Upper lobe of left lung (tissue), 6 donors: ENCODE measurements at regions not wholly inside any gene's neighbourhood (a gene's known extent, or its start where the extent isn't known, plus 50 kb on each side); places are given as distances from the start of the nearest gene placed in this dataset.
A peak's percentile ranks its signal among the peaks of the same experiment; 100 is the strongest.

Source experiments
- ATAC-seq, 2 donors: fragments of 200-7000 bp; cut with Tn5 transposase; one replicate each; pipeline ENCODE4 v1.9.1; 2022; ENCODE audit warnings: mild to moderate bottlenecking in 2 of 2, moderate library complexity in 2 of 2; ENCODE audit not compliant: low FRiP score in 2 of 2
- DNase-seq, 2 donors: peaks; one replicate each; pipeline ENCODE4 v3.0.0-alpha.2; 2019 to 2020
- H3K27ac ChIP-seq, 4 donors: fragments of 200-600 bp; sonication (generic); one replicate each; pipeline ENCODE4 v1.5.1; 2016 to 2019
- H3K27me3 ChIP-seq, 4 donors: fragments of 200-600 bp; sonication (generic); one replicate each; pipeline ENCODE4 v1.5.1; 2017 to 2019
- H3K36me3 ChIP-seq, 4 donors: fragments of 200-600 bp; sonication (generic); one replicate each; pipeline ENCODE4 v1.5.1; 2016 to 2019
- H3K4me1 ChIP-seq, 4 donors: fragments of 200-600 bp; sonication (generic); one replicate each; pipeline ENCODE4 v1.5.1; 2018 to 2019
- H3K4me3 ChIP-seq, 4 donors: fragments of 200-600 bp; sonication (generic); one replicate each; pipeline ENCODE4 v1.5.1; 2017 to 2019; ENCODE audit warnings: mild to moderate bottlenecking in 2 of 4, moderate library complexity in 1 of 4
- H3K9me3 ChIP-seq, 4 donors: fragments of 200-600 bp; sonication (generic); one replicate each; pipeline ENCODE4 v1.5.1; 2018 to 2019
- EP300 ChIP-seq, 4 donors: sonication (generic); formaldehyde crosslinking; IDR thresholded peaks; one replicate each; pipeline ENCODE4 v1.5.1; 2017; ENCODE audit warnings: antibody characterized with exemption in 4 of 4, control low read depth in 2 of 4
- POLR2A ChIP-seq, 4 donors: fragments of 450-650 bp; IDR thresholded peaks; one replicate each; pipeline ENCODE4 v1.5.1; 2016 to 2017; ENCODE audit warnings: antibody characterized with exemption in 4 of 4, mild to moderate bottlenecking in 2 of 4
- POLR2AphosphoS5 ChIP-seq, 2 donors: sonication (generic); formaldehyde crosslinking; IDR thresholded peaks; one replicate each; pipeline ENCODE4 v1.5.1; 2017; ENCODE audit warnings: antibody characterized with exemption in 2 of 2
- WGBS, 2 donors: methylation state at CpG; one replicate each; pipeline ENCODE4 v1.1.5; 2017 to 2018; 5-methylcytosine and 5-hydroxymethylcytosine counted together
- TF ChIP-seq, protein P1 (sequence below), 6 experiments: fragments of 450-650 bp in 4 of 6; fragments of 200-600 bp in 2 of 6; sonication (generic) in 2 of 6; IDR thresholded peaks; one replicate each; pipeline ENCODE4 v1.5.1; 2016 to 2019; ENCODE audit warnings: antibody characterized with exemption in 6 of 6
- donor health status: DM: no; HTN: no; CAD: no; lungs with moderate emphysema.
- donor health status: DM: no; HTN: yes; CAD: no; lungs with severe emphysema.

DNA sequence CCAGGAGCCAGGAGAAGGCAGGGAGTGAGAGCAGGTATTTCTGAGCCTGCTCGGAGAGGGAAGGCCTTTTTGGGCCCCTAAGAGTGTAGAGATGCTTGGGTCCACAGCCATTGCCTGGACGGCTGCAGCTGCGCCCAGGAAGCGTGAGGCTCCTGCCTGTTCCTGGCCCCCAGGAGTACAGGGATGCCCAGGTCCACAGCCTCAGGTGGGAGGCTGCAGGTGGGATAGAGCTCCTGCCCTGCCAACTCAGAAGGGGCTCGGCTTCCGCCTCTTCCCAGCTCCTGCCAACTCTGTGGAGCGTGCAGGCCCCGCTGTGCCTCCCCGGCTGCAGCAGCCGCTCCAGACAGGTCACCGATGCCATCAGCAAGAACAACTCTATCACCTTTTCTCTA lies 351.0 kb upstream of the PCDH20 start:
- no peaks in the 10 kb centered on the region for H3K27me3 ChIP-seq
- H3K36me3 ChIP-seq: no peaks in the 10 kb centered on the region
- 87 to 90% methylated on average over 10 to 11 of the region's 11 CpGs for WGBS, 2 donors
- no peaks in the 10 kb centered on the region for H3K4me1 ChIP-seq
- H3K27ac ChIP-seq: no peak overlapping the region
- TF ChIP-seq POLR2AphosphoS5 (IDR thresholded peaks at IDR 0.05) (no peak), EP300 (IDR thresholded peaks at IDR 0.05) (no peak), POLR2A (IDR thresholded peaks at IDR 0.05) (no peak)
- H3K9me3 ChIP-seq: peaks cover 0 to 6% (median 0%) of the 10 kb centered on the region in 4 donors
- H3K4me3 ChIP-seq: no peak overlapping the region
- ATAC-seq (peak; percentile 16 to 40), DNase-seq (peak in 1 of 2 donors; percentile 45)

DNA sequence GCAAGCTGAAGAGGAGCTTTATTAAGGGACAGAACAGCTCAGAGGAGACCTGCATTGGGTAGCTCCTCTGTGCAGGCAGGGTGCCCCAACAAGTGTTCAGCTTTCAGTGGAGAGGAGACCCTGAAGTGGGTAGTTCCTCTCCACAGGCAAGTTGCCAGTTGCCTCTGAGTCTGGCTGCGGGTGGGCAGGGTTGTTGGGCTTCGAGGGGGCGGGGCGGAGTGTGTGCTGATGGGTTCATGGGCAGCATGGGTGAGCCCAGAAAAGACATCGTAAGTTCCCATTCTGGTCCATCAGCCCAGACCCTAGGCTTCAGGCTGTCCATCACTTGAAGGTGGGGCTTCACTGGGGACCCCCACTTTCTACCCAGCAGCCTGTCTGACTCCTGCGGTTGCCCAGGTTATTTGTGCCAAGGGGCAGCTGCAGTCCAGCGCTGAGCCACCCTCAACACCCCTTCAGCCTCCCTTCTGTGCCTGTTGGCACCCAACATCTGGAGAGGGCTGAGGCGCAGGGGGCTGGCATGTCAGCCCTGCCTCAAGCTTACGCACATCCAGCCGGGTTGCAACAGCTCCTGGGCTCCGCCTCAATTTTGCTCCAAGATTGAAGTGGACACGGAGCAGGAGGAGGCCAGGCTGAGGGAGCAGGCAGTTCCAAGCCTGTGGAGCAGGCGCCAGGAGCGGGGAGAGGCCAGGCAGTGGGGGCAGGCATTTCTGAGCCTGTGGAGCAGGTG lies 350.5 kb upstream of the PCDH20 start:
- Histone ChIP-seq H3K4me1 (no peaks in the 10 kb centered on the region), H3K4me3 (no peak overlapping the region), H3K27me3 (no peaks in the 10 kb centered on the region), H3K9me3 (peaks cover 0 to 6% (median 0%) of the 10 kb centered on the region in 4 donors), H3K27ac (no peak overlapping the region), H3K36me3 (no peaks in the 10 kb centered on the region)
- 84 to 89% methylated on average over 11 to 13 of the region's 14 CpGs for WGBS, 2 donors
- TF ChIP-seq, protein P1, sequence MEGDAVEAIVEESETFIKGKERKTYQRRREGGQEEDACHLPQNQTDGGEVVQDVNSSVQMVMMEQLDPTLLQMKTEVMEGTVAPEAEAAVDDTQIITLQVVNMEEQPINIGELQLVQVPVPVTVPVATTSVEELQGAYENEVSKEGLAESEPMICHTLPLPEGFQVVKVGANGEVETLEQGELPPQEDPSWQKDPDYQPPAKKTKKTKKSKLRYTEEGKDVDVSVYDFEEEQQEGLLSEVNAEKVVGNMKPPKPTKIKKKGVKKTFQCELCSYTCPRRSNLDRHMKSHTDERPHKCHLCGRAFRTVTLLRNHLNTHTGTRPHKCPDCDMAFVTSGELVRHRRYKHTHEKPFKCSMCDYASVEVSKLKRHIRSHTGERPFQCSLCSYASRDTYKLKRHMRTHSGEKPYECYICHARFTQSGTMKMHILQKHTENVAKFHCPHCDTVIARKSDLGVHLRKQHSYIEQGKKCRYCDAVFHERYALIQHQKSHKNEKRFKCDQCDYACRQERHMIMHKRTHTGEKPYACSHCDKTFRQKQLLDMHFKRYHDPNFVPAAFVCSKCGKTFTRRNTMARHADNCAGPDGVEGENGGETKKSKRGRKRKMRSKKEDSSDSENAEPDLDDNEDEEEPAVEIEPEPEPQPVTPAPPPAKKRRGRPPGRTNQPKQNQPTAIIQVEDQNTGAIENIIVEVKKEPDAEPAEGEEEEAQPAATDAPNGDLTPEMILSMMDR (IDR thresholded peaks at IDR 0.05): no peak
- TF ChIP-seq POLR2AphosphoS5 (IDR thresholded peaks at IDR 0.05) (no peak), EP300 (IDR thresholded peaks at IDR 0.05) (no peak), POLR2A (IDR thresholded peaks at IDR 0.05) (no peak)
- ATAC-seq (peak in 1 of 2 donors; percentile 34), DNase-seq (peak in 1 of 2 donors; percentile 30)

DNA sequence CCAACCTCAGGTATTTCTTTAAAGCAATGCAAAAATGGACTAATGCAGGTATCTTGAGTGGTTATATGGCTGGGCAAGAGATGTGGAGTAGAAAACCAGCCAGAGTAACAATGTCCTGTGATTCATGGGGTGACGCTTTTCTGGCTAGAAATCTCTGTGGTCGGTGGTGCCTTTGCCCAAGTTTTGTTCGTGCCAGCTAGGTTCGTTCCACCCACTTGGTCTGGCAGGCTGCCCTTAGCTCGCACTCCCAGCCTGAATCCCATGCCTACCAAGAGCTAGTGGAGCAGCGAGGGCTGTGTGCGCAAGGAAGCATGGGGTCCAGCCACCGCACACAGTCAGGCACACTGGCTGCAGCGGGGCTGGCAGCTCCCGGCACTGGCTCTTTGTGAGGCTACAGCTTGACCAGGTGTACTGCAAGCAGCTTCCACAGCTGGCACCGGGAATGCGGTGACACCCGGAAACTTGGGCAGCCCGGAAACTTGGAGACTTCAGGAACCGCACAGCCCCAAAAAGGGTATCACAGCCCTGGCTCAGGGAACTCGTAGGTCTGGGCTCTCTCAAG lies 349.6 kb upstream of the PCDH20 start:
- WGBS, 2 donors: 87 to 92% methylated on average over 11 to 15 of the region's 16 CpGs

DNA sequence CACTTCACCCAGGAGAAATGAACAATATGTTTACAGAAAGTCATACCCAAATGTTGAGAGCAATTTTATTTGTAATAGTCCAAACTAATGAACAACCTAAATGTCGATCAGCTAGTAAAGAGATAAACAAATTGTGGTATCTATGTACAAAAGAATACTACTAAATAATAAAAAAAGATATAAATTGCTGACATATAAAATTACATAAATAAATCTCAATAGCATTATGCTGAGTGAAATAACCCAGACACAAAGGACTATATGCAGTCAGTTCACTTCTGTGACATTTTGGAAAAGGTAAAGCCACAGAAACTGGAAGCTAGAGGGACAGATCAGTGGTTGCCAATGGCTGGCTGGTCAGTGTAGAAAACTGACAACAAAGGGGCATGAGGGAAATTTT lies 346.0 kb upstream of the PCDH20 start:
- TF ChIP-seq POLR2AphosphoS5 (IDR thresholded peaks at IDR 0.05): no peak
- no peak for TF ChIP-seq POLR2A (IDR thresholded peaks at IDR 0.05)
- no peak for TF ChIP-seq EP300 (IDR thresholded peaks at IDR 0.05)
- TF ChIP-seq, protein P1 (IDR thresholded peaks at IDR 0.05): no peak
- Histone ChIP-seq H3K4me3 (no peak overlapping the region), H3K27me3 (no peaks in the 10 kb centered on the region), H3K4me1 (no peaks in the 10 kb centered on the region), H3K27ac (no peak overlapping the region), H3K9me3 (peaks cover 0 to 7% (median 0%) of the 10 kb centered on the region in 4 donors), H3K36me3 (no peaks in the 10 kb centered on the region)
- no peak for DNase-seq
- 56 to 73% methylated on average over 1 of the region's 1 CpG for WGBS, 2 donors
- no peak for ATAC-seq

More for the DNA sequence above, 349.6 kb upstream of the PCDH20 start:
- no peak overlapping the region for H3K4me3 ChIP-seq
- DNase-seq (peak in 1 of 2 donors; percentile 54), ATAC-seq (no peak)
- H3K4me1 ChIP-seq: no peaks in the 10 kb centered on the region
- peaks cover 0 to 6% (median 0%) of the 10 kb centered on the region in 4 donors for H3K9me3 ChIP-seq
- H3K27me3 ChIP-seq: no peaks in the 10 kb centered on the region
- no peak overlapping the region for H3K27ac ChIP-seq
- no peaks in the 10 kb centered on the region for H3K36me3 ChIP-seq
- TF ChIP-seq POLR2AphosphoS5 (IDR thresholded peaks at IDR 0.05) (no peak), EP300 (IDR thresholded peaks at IDR 0.05) (no peak), POLR2A (IDR thresholded peaks at IDR 0.05) (no peak)
- TF ChIP-seq, protein P1 (IDR thresholded peaks at IDR 0.05): no peak

DNA sequence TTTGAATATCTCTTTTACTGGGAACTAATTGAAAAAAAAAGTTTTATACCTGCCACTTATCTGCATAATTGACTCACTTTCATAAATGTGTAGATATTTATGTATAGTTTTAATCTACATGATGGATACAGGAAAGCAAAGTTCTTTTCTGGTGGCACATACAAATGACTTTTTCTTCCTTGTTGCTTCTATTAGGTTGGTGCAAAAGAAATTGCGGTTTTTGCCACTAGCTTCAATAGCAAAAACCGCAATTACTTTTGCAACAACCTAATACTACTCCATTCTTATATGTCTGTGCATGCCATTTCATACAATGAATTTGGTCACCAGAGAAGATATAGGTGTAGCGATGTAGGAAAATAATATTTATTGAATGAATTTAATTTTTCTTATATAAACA lies 344.5 kb upstream of the PCDH20 start:
- no peaks in the 10 kb centered on the region for H3K36me3 ChIP-seq
- no peaks in the 10 kb centered on the region for H3K4me1 ChIP-seq
- no peaks in the 10 kb centered on the region for H3K27me3 ChIP-seq
- DNase-seq: no peak
- no peak overlapping the region for H3K27ac ChIP-seq
- ATAC-seq: no peak
- TF ChIP-seq, protein P1 (IDR thresholded peaks at IDR 0.05): no peak
- TF ChIP-seq EP300 (IDR thresholded peaks at IDR 0.05) (no peak), POLR2AphosphoS5 (IDR thresholded peaks at IDR 0.05) (no peak)
- no peak overlapping the region for H3K4me3 ChIP-seq
- 92 to 94% methylated on average over 3 of the region's 3 CpGs for WGBS, 2 donors
- peaks cover 0 to 5% (median 4%) of the 10 kb centered on the region in 4 donors for H3K9me3 ChIP-seq
